Suppressor macrophage treated with lipopolysaccharide for 4 hours (primary cell): ENCODE measurements at regions not wholly inside any gene's neighbourhood (a gene's known extent, or its start where the extent isn't known, plus 50 kb on each side); places are given as distances from the start of the nearest gene placed in this dataset.
A peak's percentile ranks its signal among the peaks of the same experiment; 100 is the strongest.

Source experiments
- DNase-seq: peaks from one replicate; pipeline ENCODE4 v3.0.0-alpha.2; 2020

- peak; percentile 40 for DNase-seq
Measured at GRCh38 chr1:238248356-238248755, 357.6 kb upstream of the ZP4 start.

- DNase-seq, result no peak
Measured at GRCh38 chr1:238242181-238242580, 351.5 kb upstream of the ZP4 start.

GRCh38 chr1:238241607-238242006 is 350.9 kb upstream of the ZP4 start:
- DNase-seq, result no peak

- DNase-seq, result no peak
Measured at GRCh38 chr1:238239343-238239742, 348.6 kb upstream of the ZP4 start.

- DNase-seq, result no peak
Measured at GRCh38 chr1:238233966-238234365, 343.2 kb upstream of the ZP4 start.

- DNase-seq, result no peak
Measured at GRCh38 chr1:238232084-238232710, 341.5 kb upstream of the ZP4 start.

GRCh38 chr1:238226810-238227209 is 336.1 kb upstream of the ZP4 start:
- no peak for DNase-seq

GRCh38 chr1:238223076-238223640 is 332.4 kb upstream of the ZP4 start:
- DNase-seq, result peak; percentile 2

- DNase-seq, result no peak
Measured at GRCh38 chr1:238221738-238222137, 331.0 kb upstream of the ZP4 start.

GRCh38 chr1:238214449-238214848 is 323.7 kb upstream of the ZP4 start:
- no peak for DNase-seq

GRCh38 chr1:238205045-238205662 is 314.4 kb upstream of the ZP4 start:
- DNase-seq, result no peak

GRCh38 chr1:238201992-238202391 is 311.3 kb upstream of the ZP4 start:
- DNase-seq, result no peak

GRCh38 chr1:238199325-238199724 is 308.6 kb upstream of the ZP4 start:
- no peak for DNase-seq

GRCh38 chr1:238196516-238196915 is 305.8 kb upstream of the ZP4 start:
- no peak for DNase-seq

- no peak for DNase-seq
Measured at GRCh38 chr1:238191170-238191569, 300.4 kb upstream of the ZP4 start.

GRCh38 chr1:238187575-238187949 is 296.8 kb upstream of the ZP4 start:
- DNase-seq, result no peak

GRCh38 chr1:238186887-238187574 is 296.3 kb upstream of the ZP4 start:
- DNase-seq, result no peak

- DNase-seq, result no peak
Measured at GRCh38 chr1:238177960-238178645, 287.4 kb upstream of the ZP4 start.

- no peak for DNase-seq
Measured at GRCh38 chr1:238177351-238177750, 286.6 kb upstream of the ZP4 start.

GRCh38 chr1:238176441-238176840 is 285.7 kb upstream of the ZP4 start:
- no peak for DNase-seq

GRCh38 chr1:238171985-238172384 is 281.3 kb upstream of the ZP4 start:
- no peak for DNase-seq

- no peak for DNase-seq
Measured at GRCh38 chr1:238161955-238162354, 271.2 kb upstream of the ZP4 start.

GRCh38 chr1:238153939-238154338 is 263.2 kb upstream of the ZP4 start:
- no peak for DNase-seq

GRCh38 chr1:238153253-238153652 is 262.5 kb upstream of the ZP4 start:
- no peak for DNase-seq
